ENCODE measurements at regions not wholly inside any gene's neighbourhood (a gene's known extent, or its start where the extent isn't known, plus 50 kb on each side); places are given as distances from the start of the nearest gene placed in this dataset.

GRCh38 chr3:160134964-160135363 is 90.3 kb upstream of the C3orf80 start:
- peak; percentile 89 for DNase-seq (ENCODE audit: low read depth)
- no peak overlapping the region for H3K4me3 ChIP-seq (ENCODE audit: low read length)

GRCh38 chr3:160135851-160136250 is 89.4 kb upstream of the C3orf80 start:
- no peak overlapping the region for H3K4me3 ChIP-seq (ENCODE audit: low read length)
- no peak for DNase-seq (ENCODE audit: low read depth)
- no peak for TF ChIP-seq CTCF (conservative IDR thresholded peaks at IDR 0.05; ENCODE audit: low read length)

More at GRCh38 chr3:160134964-160135363, 90.3 kb upstream of the C3orf80 start:
- no peak for TF ChIP-seq CTCF (conservative IDR thresholded peaks at IDR 0.05; ENCODE audit: low read length)

GRCh38 chr3:160136421-160136820 is 88.8 kb upstream of the C3orf80 start:
- TF ChIP-seq CTCF (conservative IDR thresholded peaks at IDR 0.05; ENCODE audit: low read length) = no peak
- no peak for DNase-seq (ENCODE audit: low read depth)
- H3K4me3 ChIP-seq (ENCODE audit: low read length) = no peak overlapping the region

- TF ChIP-seq CTCF (conservative IDR thresholded peaks at IDR 0.05; ENCODE audit: low read length) = no peak
- no peak for DNase-seq (ENCODE audit: low read depth)
- H3K4me3 ChIP-seq (ENCODE audit: low read length) = no peak overlapping the region
Measured at GRCh38 chr3:160139291-160139690, 85.9 kb upstream of the C3orf80 start.

GRCh38 chr3:160140756-160141155 is 84.5 kb upstream of the C3orf80 start:
- no peak for TF ChIP-seq CTCF (conservative IDR thresholded peaks at IDR 0.05; ENCODE audit: low read length)
- DNase-seq (ENCODE audit: low read depth) = no peak

GRCh38 chr3:160141485-160142185 is 83.6 kb upstream of the C3orf80 start:
- no peak overlapping the region for H3K4me3 ChIP-seq (ENCODE audit: low read length)
- no peak for DNase-seq (ENCODE audit: low read depth)
- TF ChIP-seq CTCF (conservative IDR thresholded peaks at IDR 0.05; ENCODE audit: low read length) = no peak

More at GRCh38 chr3:160140756-160141155, 84.5 kb upstream of the C3orf80 start:
- H3K4me3 ChIP-seq (ENCODE audit: low read length) = no peak overlapping the region

GRCh38 chr3:160143482-160143881 is 81.7 kb upstream of the C3orf80 start:
- no peak for TF ChIP-seq CTCF (conservative IDR thresholded peaks at IDR 0.05; ENCODE audit: low read length)
- no peak for DNase-seq (ENCODE audit: low read depth)
- H3K4me3 ChIP-seq (ENCODE audit: low read length) = no peak overlapping the region

Measured in AG10803 (cell line).